ENCODE measurements at regions not wholly inside any gene's neighbourhood (a gene's known extent, or its start where the extent isn't known, plus 50 kb on each side); places are given as distances from the start of the nearest gene placed in this dataset.

DNA sequence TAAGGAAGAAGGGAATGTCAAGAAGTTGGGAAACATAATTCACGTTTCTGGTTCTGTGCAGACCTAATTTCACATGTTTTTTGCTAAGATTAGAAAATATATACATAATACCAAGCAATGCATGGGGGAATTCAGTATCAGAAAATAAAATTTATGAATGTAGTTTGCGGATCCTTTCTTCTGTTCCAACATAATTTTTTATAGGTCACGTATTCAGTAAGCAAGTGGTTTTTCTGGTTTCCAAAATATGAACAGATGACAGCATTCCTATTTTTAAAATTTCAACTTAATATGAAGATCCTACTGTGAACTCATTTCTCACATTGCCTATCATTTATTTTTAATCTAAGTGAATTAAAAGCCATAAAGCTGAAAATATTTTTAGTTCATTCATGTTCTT, 560.0 kb upstream of the NRG3 start:
- no peak overlapping the region for H4K5ac ChIP-seq (ENCODE audit: low read depth, low read length)
- WGBS, 2 experiments (ENCODE audit: extremely low coverage in 2 of 2, insufficient read length in 1 of 2): no CpG with 5 or more reads among the region's 3 CpGs
- in situ Hi-C loops (cut with MboI; ENCODE audit: low sequenced_read_pairs): no loop called here

More for the DNA sequence above, 560.0 kb upstream of the NRG3 start:
- H3K9me1 ChIP-seq (ENCODE audit: insufficient read depth, low read length): no peaks in the 10 kb centered on the region
- no peak overlapping the region for H2AFZ ChIP-seq (replicated peaks; ENCODE audit: low read length, poor library complexity)
- no peaks in the 10 kb centered on the region for H3K36me3 ChIP-seq (ENCODE audit: control insufficient read depth, insufficient read depth, low read length)
- no peaks in the 10 kb centered on the region for H3K27me3 ChIP-seq (ENCODE audit: control insufficient read depth, insufficient read depth, low read length)
- no peak overlapping the region for H3K18ac ChIP-seq (ENCODE audit: low read depth, low read length)
- dilution Hi-C loops (cut with HindIII; ENCODE audit: low sequenced_read_pairs, unreplicated experiment) (no loop called here), intact Hi-C loops (cut with micrococcal nuclease) (no loop called here)
- no peak overlapping the region for H2BK15ac ChIP-seq (ENCODE audit: low read depth, low read length)
- no peak overlapping the region for H3K56ac ChIP-seq (ENCODE audit: extremely low read depth, insufficient read depth, low read length)
- DNase-seq: no peak
- no TSS peak for BruUV-seq (replicated peaks)
- no peak overlapping the region for H3K23ac ChIP-seq (ENCODE audit: low read depth, low read length)
- no peak overlapping the region for H2BK5ac ChIP-seq (ENCODE audit: low read depth, low read length, poor library complexity, severe bottlenecking)
- H4K8ac ChIP-seq (ENCODE audit: low read depth in 2 of 2, low read length in 2 of 2): no peak overlapping the region
- no peak overlapping the region for H3K14ac ChIP-seq (replicated peaks; ENCODE audit: low read depth, low read length)
- H2BK120ac ChIP-seq (ENCODE audit: low read depth, low read length): no peak overlapping the region
- no peaks in the 10 kb centered on the region for H3K9me3 ChIP-seq (ENCODE audit: control insufficient read depth, insufficient read depth, low read length)
- no peaks in the 10 kb centered on the region for H3K4me1 ChIP-seq (ENCODE audit: control insufficient read depth, insufficient read depth, low read length)
- H3K4me3 ChIP-seq (ENCODE audit: insufficient read depth, low read depth, low read length): no peak overlapping the region
- TF ChIP-seq RAD21 (IDR thresholded peaks at IDR 0.05; ENCODE audit: low read length) (no peak), MAZ (IDR thresholded peaks at IDR 0.05; ENCODE audit: borderline replicate concordance, low read depth, low read length) (no peak), USF2 (IDR thresholded peaks at IDR 0.05; ENCODE audit: low read depth, low read length) (no peak), CHD1 (IDR thresholded peaks at IDR 0.05; ENCODE audit: low read depth, low read length) (no peak), FOS (IDR thresholded peaks at IDR 0.05; ENCODE audit: low read depth, low read length) (no peak), POLR2A (IDR thresholded peaks at IDR 0.05; ENCODE audit: low read depth, low read length) (no peak), SMC3 (IDR thresholded peaks at IDR 0.05; ENCODE audit: low read depth, low read length) (no peak), CEBPB (IDR thresholded peaks at IDR 0.05; ENCODE audit: low read depth, low read length) (no peak), RCOR1 (IDR thresholded peaks at IDR 0.05; ENCODE audit: insufficient replicate concordance, low read length) (no peak), NFE2L2 (IDR thresholded peaks at IDR 0.05; ENCODE audit: low read depth, low read length) (no peak), MAFK (IDR thresholded peaks at IDR 0.05; ENCODE audit: low read depth, low read length) (no peak), BHLHE40 (IDR thresholded peaks at IDR 0.05; ENCODE audit: low read depth, low read length) (no peak), RFX5 (IDR thresholded peaks at IDR 0.05; ENCODE audit: low read depth, low read length) (no peak), MXI1 (IDR thresholded peaks at IDR 0.05; ENCODE audit: borderline replicate concordance, low read depth, low read length) (no peak)
- TF ChIP-seq, protein P1, sequence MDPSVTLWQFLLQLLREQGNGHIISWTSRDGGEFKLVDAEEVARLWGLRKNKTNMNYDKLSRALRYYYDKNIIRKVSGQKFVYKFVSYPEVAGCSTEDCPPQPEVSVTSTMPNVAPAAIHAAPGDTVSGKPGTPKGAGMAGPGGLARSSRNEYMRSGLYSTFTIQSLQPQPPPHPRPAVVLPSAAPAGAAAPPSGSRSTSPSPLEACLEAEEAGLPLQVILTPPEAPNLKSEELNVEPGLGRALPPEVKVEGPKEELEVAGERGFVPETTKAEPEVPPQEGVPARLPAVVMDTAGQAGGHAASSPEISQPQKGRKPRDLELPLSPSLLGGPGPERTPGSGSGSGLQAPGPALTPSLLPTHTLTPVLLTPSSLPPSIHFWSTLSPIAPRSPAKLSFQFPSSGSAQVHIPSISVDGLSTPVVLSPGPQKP (IDR thresholded peaks at IDR 0.05; ENCODE audit: borderline replicate concordance, low read depth, low read length): no peak
- TF ChIP-seq, protein P2, sequence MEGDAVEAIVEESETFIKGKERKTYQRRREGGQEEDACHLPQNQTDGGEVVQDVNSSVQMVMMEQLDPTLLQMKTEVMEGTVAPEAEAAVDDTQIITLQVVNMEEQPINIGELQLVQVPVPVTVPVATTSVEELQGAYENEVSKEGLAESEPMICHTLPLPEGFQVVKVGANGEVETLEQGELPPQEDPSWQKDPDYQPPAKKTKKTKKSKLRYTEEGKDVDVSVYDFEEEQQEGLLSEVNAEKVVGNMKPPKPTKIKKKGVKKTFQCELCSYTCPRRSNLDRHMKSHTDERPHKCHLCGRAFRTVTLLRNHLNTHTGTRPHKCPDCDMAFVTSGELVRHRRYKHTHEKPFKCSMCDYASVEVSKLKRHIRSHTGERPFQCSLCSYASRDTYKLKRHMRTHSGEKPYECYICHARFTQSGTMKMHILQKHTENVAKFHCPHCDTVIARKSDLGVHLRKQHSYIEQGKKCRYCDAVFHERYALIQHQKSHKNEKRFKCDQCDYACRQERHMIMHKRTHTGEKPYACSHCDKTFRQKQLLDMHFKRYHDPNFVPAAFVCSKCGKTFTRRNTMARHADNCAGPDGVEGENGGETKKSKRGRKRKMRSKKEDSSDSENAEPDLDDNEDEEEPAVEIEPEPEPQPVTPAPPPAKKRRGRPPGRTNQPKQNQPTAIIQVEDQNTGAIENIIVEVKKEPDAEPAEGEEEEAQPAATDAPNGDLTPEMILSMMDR (conservative IDR thresholded peaks at IDR 0.05; ENCODE audit: low read depth, low read length): no peak
- no peak overlapping the region for H3K9ac ChIP-seq (ENCODE audit: low read depth, low read length)
- no peaks in the 10 kb centered on the region for H3K79me1 ChIP-seq (ENCODE audit: low read depth in 1 of 2, low read length in 2 of 2)
- H2AK5ac ChIP-seq (ENCODE audit: low read depth, low read length): no peak overlapping the region
- no peaks in the 10 kb centered on the region for H4K20me1 ChIP-seq (ENCODE audit: insufficient read depth, low read length)
- no peak overlapping the region for H3K27ac ChIP-seq (ENCODE audit: insufficient read depth, low read length)
- H3K4ac ChIP-seq (ENCODE audit: low read depth, low read length): no peak overlapping the region
- CTCF ChIA-PET: no interaction called here
- H2BK20ac ChIP-seq (ENCODE audit: low read depth, low read length): no peak overlapping the region
- H2AK9ac ChIP-seq (replicated peaks; ENCODE audit: low read depth, low read length, poor library complexity): no peak overlapping the region
- no peak for ATAC-seq (ENCODE audit: low read depth)
- H3K4me2 ChIP-seq (ENCODE audit: low read depth, low read length): no peak overlapping the region
- POLR2A ChIA-PET (ENCODE audit: unreplicated experiment): no interaction called here
- H4K91ac ChIP-seq (ENCODE audit: insufficient read depth, low read depth, low read length): no peak overlapping the region

Measured in IMR-90 (cell line).